ENCODE measurements at regions not wholly inside any gene's neighbourhood (a gene's known extent, or its start where the extent isn't known, plus 50 kb on each side); places are given as distances from the start of the nearest gene placed in this dataset.

- TF ChIP-seq, protein P1, sequence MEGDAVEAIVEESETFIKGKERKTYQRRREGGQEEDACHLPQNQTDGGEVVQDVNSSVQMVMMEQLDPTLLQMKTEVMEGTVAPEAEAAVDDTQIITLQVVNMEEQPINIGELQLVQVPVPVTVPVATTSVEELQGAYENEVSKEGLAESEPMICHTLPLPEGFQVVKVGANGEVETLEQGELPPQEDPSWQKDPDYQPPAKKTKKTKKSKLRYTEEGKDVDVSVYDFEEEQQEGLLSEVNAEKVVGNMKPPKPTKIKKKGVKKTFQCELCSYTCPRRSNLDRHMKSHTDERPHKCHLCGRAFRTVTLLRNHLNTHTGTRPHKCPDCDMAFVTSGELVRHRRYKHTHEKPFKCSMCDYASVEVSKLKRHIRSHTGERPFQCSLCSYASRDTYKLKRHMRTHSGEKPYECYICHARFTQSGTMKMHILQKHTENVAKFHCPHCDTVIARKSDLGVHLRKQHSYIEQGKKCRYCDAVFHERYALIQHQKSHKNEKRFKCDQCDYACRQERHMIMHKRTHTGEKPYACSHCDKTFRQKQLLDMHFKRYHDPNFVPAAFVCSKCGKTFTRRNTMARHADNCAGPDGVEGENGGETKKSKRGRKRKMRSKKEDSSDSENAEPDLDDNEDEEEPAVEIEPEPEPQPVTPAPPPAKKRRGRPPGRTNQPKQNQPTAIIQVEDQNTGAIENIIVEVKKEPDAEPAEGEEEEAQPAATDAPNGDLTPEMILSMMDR (IDR thresholded peaks at IDR 0.05): no peak
- TF ChIP-seq POLR2A (IDR thresholded peaks at IDR 0.05): no peak
Observed at GRCh38 chr3:124299831-124300230, 307.9 kb upstream of the ROPN1 start.

Data from Peyer's patch (tissue), 4 donors.